Glomerular visceral epithelial cell (primary cell): ENCODE measurements at regions not wholly inside any gene's neighbourhood (a gene's known extent, or its start where the extent isn't known, plus 50 kb on each side); places are given as distances from the start of the nearest gene placed in this dataset.
"Not testable (repeated sequence)": the region's sequence is repeated elsewhere in the genome, so short reads cannot be mapped to it uniquely, and the experiment has no call there.

ENCODE experiments used
- DNase-seq: peaks from one replicate; pipeline ENCODE4 v3.0.0-alpha.2; 2016; ENCODE audit errors: extremely low spot score

- no peak for DNase-seq
Observed at GRCh38 chr14:56996721-56997399, 186.6 kb upstream of the OTX2 start.

- no peak for DNase-seq
Observed at GRCh38 chr14:56995010-56995409, 184.7 kb upstream of the OTX2 start.

GRCh38 chr14:56992332-56992820, 182.1 kb upstream of the OTX2 start:
- no peak for DNase-seq

- DNase-seq, result not testable (repeated sequence)
Observed at GRCh38 chr14:56990991-56991627, 180.8 kb upstream of the OTX2 start.

- no peak for DNase-seq
Observed at GRCh38 chr14:56989359-56989758, 179.1 kb upstream of the OTX2 start.

GRCh38 chr14:56979936-56980335, 169.7 kb upstream of the OTX2 start:
- no peak for DNase-seq

- DNase-seq, result no peak
Observed at GRCh38 chr14:56976211-56976610, 165.9 kb upstream of the OTX2 start.

- no peak for DNase-seq
Observed at GRCh38 chr14:56975521-56975920, 165.2 kb upstream of the OTX2 start.

GRCh38 chr14:56972948-56973347, 162.7 kb upstream of the OTX2 start:
- no peak for DNase-seq

- DNase-seq, result no peak
Observed at GRCh38 chr14:56964895-56965294, 154.6 kb upstream of the OTX2 start.

- no peak for DNase-seq
Observed at GRCh38 chr14:56963381-56963780, 153.1 kb upstream of the OTX2 start.

GRCh38 chr14:56962444-56963080, 152.3 kb upstream of the OTX2 start:
- no peak for DNase-seq

GRCh38 chr14:56959869-56960268, 149.6 kb upstream of the OTX2 start:
- DNase-seq, result no peak

- DNase-seq, result no peak
Observed at GRCh38 chr14:56959121-56959520, 148.8 kb upstream of the OTX2 start.

GRCh38 chr14:56956182-56956581, 145.9 kb upstream of the OTX2 start:
- DNase-seq, result no peak

- no peak for DNase-seq
Observed at GRCh38 chr14:56955745-56956144, 145.5 kb upstream of the OTX2 start.

- no peak for DNase-seq
Observed at GRCh38 chr14:56953884-56954283, 143.6 kb upstream of the OTX2 start.

GRCh38 chr14:56952766-56953473, 142.6 kb upstream of the OTX2 start:
- no peak for DNase-seq

- DNase-seq, result no peak
Observed at GRCh38 chr14:56949828-56950227, 139.5 kb upstream of the OTX2 start.

- DNase-seq, result no peak
Observed at GRCh38 chr14:56945291-56945690, 135.0 kb upstream of the OTX2 start.

- no peak for DNase-seq
Observed at GRCh38 chr14:56944397-56944796, 134.1 kb upstream of the OTX2 start.

- no peak for DNase-seq
Observed at GRCh38 chr14:56933446-56933845, 123.2 kb upstream of the OTX2 start.
